ENCODE measurements at regions not wholly inside any gene's neighbourhood (a gene's known extent, or its start where the extent isn't known, plus 50 kb on each side); places are given as distances from the start of the nearest gene placed in this dataset.

DNA sequence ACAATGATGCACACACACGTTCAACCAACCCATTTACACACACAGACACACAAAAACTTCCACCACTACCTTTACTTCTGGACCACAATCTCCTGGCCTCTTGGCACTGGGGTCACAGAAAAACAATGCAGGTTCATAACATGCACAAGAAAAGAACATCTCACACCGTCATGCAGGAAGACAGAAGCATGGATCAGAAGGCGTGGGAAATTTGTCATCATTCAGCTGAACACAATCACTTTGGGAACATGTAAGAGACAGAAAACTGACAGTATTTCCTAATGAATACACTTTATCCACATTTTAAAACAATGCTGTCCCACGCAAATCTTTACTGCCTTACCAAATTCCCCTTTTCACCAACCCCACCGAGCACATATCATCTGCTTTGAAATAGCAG lies 501.9 kb upstream of the KLHL29 start:
- H3K4me1 ChIP-seq (ENCODE audit: insufficient read depth): no peaks in the 10 kb centered on the region
- 72% methylated on average over 5 of the region's 5 CpGs for WGBS
- H3K27ac ChIP-seq (ENCODE audit: low read depth): no peak overlapping the region

DNA sequence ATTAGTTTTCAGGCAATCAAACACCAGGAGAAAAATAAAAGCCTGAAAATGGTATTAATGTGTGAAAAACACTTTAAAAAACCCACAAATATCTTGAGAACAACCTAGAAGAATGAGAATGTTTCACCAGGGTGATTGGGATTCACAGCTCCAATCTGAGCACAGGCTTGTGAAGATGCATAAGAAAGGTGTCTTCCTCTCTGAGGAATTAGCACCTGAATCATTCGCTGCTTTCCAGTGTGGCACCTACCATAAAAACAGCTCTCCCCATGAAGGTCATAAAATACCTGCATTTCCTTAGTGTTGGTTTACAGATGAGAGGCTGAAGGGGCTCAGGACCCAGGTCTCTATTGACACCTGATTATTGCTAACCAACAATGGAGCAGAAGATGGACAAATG lies 499.7 kb upstream of the KLHL29 start:
- DNase-seq (ENCODE audit: extremely low spot score): no peak
- Histone ChIP-seq H3K4me1 (ENCODE audit: insufficient read depth) (no peaks in the 10 kb centered on the region), H3K4me3 (ENCODE audit: low read depth, low read length) (no peak overlapping the region), H3K36me3 (ENCODE audit: insufficient read depth) (no peaks in the 10 kb centered on the region), H3K27ac (ENCODE audit: low read depth) (no peak overlapping the region)
- 82% methylated on average over 1 of the region's 1 CpG for WGBS

More for the DNA sequence above, 501.9 kb upstream of the KLHL29 start:
- Histone ChIP-seq H3K4me3 (ENCODE audit: low read depth, low read length) (no peak overlapping the region), H3K36me3 (ENCODE audit: insufficient read depth) (no peaks in the 10 kb centered on the region)
- DNase-seq (ENCODE audit: extremely low spot score): no peak

GRCh38 chr2:22887426-22887825 lies 497.6 kb upstream of the KLHL29 start:
- no peaks in the 10 kb centered on the region for H3K36me3 ChIP-seq (ENCODE audit: insufficient read depth)
- DNase-seq (ENCODE audit: extremely low spot score): no peak
- no peaks in the 10 kb centered on the region for H3K4me1 ChIP-seq (ENCODE audit: insufficient read depth)
- no peak overlapping the region for H3K4me3 ChIP-seq (ENCODE audit: low read depth, low read length)
- H3K27ac ChIP-seq (ENCODE audit: low read depth): no peak overlapping the region
- 75% methylated on average over 4 of the region's 4 CpGs for WGBS

- H3K4me1 ChIP-seq (ENCODE audit: insufficient read depth): no peaks in the 10 kb centered on the region
- H3K27ac ChIP-seq (ENCODE audit: low read depth): no peak overlapping the region
- no peak for DNase-seq (ENCODE audit: extremely low spot score)
- H3K4me3 ChIP-seq (ENCODE audit: low read depth, low read length): no peak overlapping the region
- 75% methylated on average over 8 of the region's 8 CpGs for WGBS
- H3K36me3 ChIP-seq (ENCODE audit: insufficient read depth): no peaks in the 10 kb centered on the region
Measured at GRCh38 chr2:22887845-22888244, 497.1 kb upstream of the KLHL29 start.

DNA sequence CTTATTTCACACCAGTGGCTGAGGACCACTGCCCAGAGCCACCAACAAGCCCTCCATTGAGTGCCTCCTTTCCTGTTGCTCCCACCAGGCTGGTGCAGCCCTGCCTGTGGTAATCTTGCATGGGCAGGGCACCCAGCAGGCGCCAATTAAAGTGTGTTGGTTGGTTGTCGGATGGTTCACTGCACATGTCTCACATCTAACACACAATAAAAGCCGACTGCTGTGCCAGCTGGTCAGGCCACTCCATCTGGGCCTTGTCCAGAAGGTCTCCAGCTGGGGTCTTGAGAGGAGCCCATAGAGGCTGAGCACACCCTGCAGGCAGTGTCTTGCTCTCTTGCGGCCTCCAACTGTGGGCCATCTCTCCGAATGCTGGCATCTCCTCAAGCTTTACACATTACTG lies 494.8 kb upstream of the KLHL29 start:
- WGBS: 90% methylated on average over 5 of the region's 5 CpGs
- Histone ChIP-seq H3K36me3 (ENCODE audit: insufficient read depth) (no peaks in the 10 kb centered on the region), H3K27ac (ENCODE audit: low read depth) (no peak overlapping the region), H3K4me1 (ENCODE audit: insufficient read depth) (no peaks in the 10 kb centered on the region), H3K4me3 (ENCODE audit: low read depth, low read length) (no peak overlapping the region)
- DNase-seq (ENCODE audit: extremely low spot score): no peak

- DNase-seq (ENCODE audit: extremely low spot score): no peak
- Histone ChIP-seq H3K36me3 (ENCODE audit: insufficient read depth) (no peaks in the 10 kb centered on the region), H3K4me1 (ENCODE audit: insufficient read depth) (no peaks in the 10 kb centered on the region), H3K4me3 (ENCODE audit: low read depth, low read length) (no peak overlapping the region), H3K27ac (ENCODE audit: low read depth) (no peak overlapping the region)
- WGBS: 90% methylated on average over 13 of the region's 13 CpGs
Measured at GRCh38 chr2:22893761-22894517, 491.0 kb upstream of the KLHL29 start.

DNA sequence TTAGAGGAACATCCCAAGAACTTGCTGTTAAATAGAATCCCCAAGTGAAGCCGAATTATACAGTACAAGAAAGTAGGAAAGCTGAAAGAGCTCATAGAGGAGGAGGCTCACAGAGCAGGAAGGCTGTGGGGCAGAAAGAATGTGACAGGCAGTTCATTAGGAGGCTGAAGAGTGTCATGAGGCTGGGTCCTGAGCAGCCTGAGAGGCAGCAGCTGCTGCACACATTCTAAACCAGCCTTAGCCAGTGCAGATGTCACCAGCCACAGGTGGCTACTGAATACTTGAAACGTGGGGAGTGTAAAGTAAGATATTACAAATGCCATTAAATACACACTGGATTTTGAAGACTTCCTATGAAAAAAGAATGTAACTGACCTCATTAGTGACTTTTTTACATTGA lies 490.2 kb upstream of the KLHL29 start:
- H3K4me3 ChIP-seq (ENCODE audit: low read depth, low read length): no peak overlapping the region
- no peak overlapping the region for H3K27ac ChIP-seq (ENCODE audit: low read depth)
- no peaks in the 10 kb centered on the region for H3K36me3 ChIP-seq (ENCODE audit: insufficient read depth)
- no peak for DNase-seq (ENCODE audit: extremely low spot score)
- WGBS: 52% methylated on average over 2 of the region's 2 CpGs
- no peaks in the 10 kb centered on the region for H3K4me1 ChIP-seq (ENCODE audit: insufficient read depth)

GRCh38 chr2:22897428-22897827 lies 487.6 kb upstream of the KLHL29 start:
- no peak overlapping the region for H3K27ac ChIP-seq (ENCODE audit: low read depth)
- no peak for DNase-seq (ENCODE audit: extremely low spot score)
- 94% methylated on average over 2 of the region's 2 CpGs for WGBS
- H3K4me3 ChIP-seq (ENCODE audit: low read depth, low read length): no peak overlapping the region
- H3K4me1 ChIP-seq (ENCODE audit: insufficient read depth): no peaks in the 10 kb centered on the region
- no peaks in the 10 kb centered on the region for H3K36me3 ChIP-seq (ENCODE audit: insufficient read depth)

GRCh38 chr2:22900674-22901073 lies 484.3 kb upstream of the KLHL29 start:
- Histone ChIP-seq H3K4me1 (ENCODE audit: insufficient read depth) (no peaks in the 10 kb centered on the region), H3K36me3 (ENCODE audit: insufficient read depth) (no peaks in the 10 kb centered on the region), H3K4me3 (ENCODE audit: low read depth, low read length) (no peak overlapping the region), H3K27ac (ENCODE audit: low read depth) (no peak overlapping the region)
- DNase-seq (ENCODE audit: extremely low spot score): no peak
- WGBS: 93% methylated on average over 2 of the region's 2 CpGs

DNA sequence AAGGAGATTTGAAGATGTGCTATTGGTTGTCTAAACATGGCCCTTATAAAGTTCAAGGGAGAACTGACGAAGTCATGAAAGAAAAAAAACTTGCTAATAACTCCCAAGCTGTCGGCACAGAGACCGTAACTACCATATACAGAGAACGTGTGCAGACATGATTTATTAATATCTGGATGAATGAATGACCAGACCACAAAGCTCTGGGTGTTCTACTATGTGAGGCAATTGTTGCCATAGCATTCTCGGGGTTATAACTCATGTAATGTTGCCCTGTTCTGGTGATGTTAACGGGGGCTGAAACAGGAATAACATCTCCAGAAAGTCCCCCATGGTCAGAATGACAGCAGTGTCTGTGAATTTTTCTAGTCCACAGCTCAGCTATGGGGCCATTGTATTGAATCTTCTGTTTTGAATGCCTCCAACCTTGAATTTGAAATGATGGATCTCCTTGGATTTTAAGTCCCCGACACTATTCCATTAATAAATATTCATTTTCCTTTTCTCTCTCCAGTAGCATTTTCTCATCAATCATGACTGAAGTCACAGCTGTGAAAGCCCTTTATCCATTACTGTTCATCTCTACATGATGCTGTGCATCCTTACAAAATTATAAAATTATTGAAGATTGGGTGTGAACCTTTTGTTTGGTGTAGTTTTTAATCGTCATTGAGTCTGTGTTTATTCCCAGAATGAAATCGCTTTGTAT lies 483.4 kb upstream of the KLHL29 start:
- Histone ChIP-seq H3K4me1 (ENCODE audit: insufficient read depth) (no peaks in the 10 kb centered on the region), H3K36me3 (ENCODE audit: insufficient read depth) (no peaks in the 10 kb centered on the region), H3K27ac (ENCODE audit: low read depth) (no peak overlapping the region), H3K4me3 (ENCODE audit: low read depth, low read length) (no peak overlapping the region)
- WGBS: 76% methylated on average over 9 of the region's 9 CpGs
- DNase-seq (ENCODE audit: extremely low spot score): peak; percentile 3

DNA sequence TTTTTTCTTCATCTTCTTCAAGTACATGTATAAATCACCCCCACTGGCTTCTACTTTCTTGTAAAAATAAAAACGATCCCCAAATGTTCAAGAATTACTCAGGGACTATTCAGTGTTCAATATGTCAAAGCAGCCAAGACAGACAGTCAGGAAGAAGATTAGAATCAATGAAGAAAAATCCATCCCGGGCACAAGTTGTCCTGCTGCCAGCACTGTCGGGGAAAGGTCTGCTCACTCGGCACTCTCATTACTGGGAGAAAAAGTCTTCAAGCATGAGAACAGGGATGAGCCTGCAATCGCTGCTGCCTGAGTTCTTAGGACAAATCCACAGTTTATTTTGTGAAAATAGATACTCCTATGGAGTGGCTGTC lies 482.8 kb upstream of the KLHL29 start:
- no peaks in the 10 kb centered on the region for H3K4me1 ChIP-seq (ENCODE audit: insufficient read depth)
- H3K4me3 ChIP-seq (ENCODE audit: low read depth, low read length): no peak overlapping the region
- H3K36me3 ChIP-seq (ENCODE audit: insufficient read depth): no peaks in the 10 kb centered on the region
- no peak overlapping the region for H3K27ac ChIP-seq (ENCODE audit: low read depth)
- whole genome bisulfite sequencing: 58% methylated on average over 5 of the region's 5 CpGs
- no peak for DNase-seq (ENCODE audit: extremely low spot score)

DNA sequence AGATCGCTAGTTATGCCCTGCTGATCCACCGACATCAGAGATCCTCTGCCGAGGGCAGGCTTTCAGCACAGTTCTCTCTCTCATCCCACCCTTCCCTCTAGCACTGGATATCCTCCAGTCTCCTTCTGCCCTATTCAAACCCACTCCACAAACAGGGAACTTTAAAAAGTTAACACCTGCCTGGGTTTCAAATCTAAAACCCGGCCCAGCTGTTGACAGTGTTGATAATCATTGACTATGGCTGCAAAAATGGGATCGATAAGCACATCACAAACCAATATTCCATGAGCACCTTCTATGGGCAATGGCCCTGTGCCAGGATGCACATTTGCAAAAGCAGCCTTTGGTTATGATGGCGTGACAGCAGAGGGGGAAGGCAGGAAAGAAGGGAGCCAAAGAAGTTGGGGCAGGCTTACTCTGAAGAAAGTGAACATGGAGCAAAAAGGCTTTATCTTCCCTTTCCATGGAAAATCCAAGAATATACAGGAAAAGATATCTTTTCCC lies 482.3 kb upstream of the KLHL29 start:
- Histone ChIP-seq H3K4me1 (ENCODE audit: insufficient read depth) (no peaks in the 10 kb centered on the region), H3K4me3 (ENCODE audit: low read depth, low read length) (no peak overlapping the region), H3K36me3 (ENCODE audit: insufficient read depth) (no peaks in the 10 kb centered on the region), H3K27ac (ENCODE audit: low read depth) (no peak overlapping the region)
- WGBS: 90% methylated on average over 6 of the region's 6 CpGs
- no peak for DNase-seq (ENCODE audit: extremely low spot score)

- H3K4me1 ChIP-seq (ENCODE audit: insufficient read depth): no peaks in the 10 kb centered on the region
- 90% methylated on average over 1 of the region's 1 CpG for WGBS
- no peak for DNase-seq (ENCODE audit: extremely low spot score)
Measured at GRCh38 chr2:22903616-22904015, 481.4 kb upstream of the KLHL29 start.

DNA sequence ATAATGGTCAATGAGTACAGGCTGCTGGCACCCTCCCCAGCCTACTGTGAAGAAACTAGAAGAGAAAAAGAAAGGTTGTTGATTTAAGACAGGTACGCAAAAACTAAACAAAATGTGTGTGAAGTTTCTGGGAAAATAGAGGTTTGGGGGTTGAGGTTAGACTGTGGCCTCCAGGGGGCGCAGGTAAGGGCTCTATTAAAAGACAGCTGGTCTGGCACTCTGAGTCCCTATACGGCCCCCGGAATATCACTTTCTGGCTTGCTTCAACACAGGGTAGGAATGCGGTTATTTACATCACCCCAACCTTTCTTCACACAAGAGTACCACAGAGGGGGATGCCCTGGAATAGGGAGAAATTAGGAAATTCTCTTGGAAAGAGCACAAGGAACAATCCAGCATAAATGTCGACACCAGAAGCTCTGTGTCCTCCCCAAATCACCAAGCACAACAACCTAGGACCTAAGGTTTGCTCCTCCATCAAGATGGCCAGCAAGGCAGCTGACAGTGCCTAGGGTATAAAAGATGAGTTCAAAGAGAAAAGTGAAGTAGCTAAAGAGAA lies 480.8 kb upstream of the KLHL29 start:
- DNase-seq (ENCODE audit: extremely low spot score): no peak
- Histone ChIP-seq H3K27ac (ENCODE audit: low read depth) (no peak overlapping the region), H3K36me3 (ENCODE audit: insufficient read depth) (no peaks in the 10 kb centered on the region), H3K4me1 (ENCODE audit: insufficient read depth) (no peaks in the 10 kb centered on the region), H3K4me3 (ENCODE audit: low read depth, low read length) (no peak overlapping the region)
- WGBS: 60% methylated on average over 6 of the region's 6 CpGs

More at GRCh38 chr2:22903616-22904015, 481.4 kb upstream of the KLHL29 start:
- no peak overlapping the region for H3K27ac ChIP-seq (ENCODE audit: low read depth)
- H3K4me3 ChIP-seq (ENCODE audit: low read depth, low read length): no peak overlapping the region
- H3K36me3 ChIP-seq (ENCODE audit: insufficient read depth): no peaks in the 10 kb centered on the region

Data from urinary bladder (tissue), 3 donors.